ENCODE measurements at regions not wholly inside any gene's neighbourhood (a gene's known extent, or its start where the extent isn't known, plus 50 kb on each side); places are given as distances from the start of the nearest gene placed in this dataset.

GRCh38 chr4:135718019-135718418 is 1516.4 kb upstream of the PABPC4L start:
- Histone ChIP-seq H3K4me1 (no peaks in the 10 kb centered on the region), H3K9ac (no peak overlapping the region), H3K9me3 (ENCODE audit: control insufficient read depth, low read length) (no peaks in the 10 kb centered on the region), H3K4me2 (ENCODE audit: low read length) (no peak overlapping the region), H3K36me3 (ENCODE audit: control insufficient read depth, insufficient read depth, low read length) (no peaks in the 10 kb centered on the region), H3K27me3 (ENCODE audit: control insufficient read depth, insufficient read depth, low read length) (no peaks in the 10 kb centered on the region), H2AFZ (no peak overlapping the region), H3K27ac (no peak overlapping the region), H3K79me2 (no peaks in the 10 kb centered on the region), H3K4me3 (ENCODE audit: low read depth, low read length) (no peak overlapping the region)
- TF ChIP-seq CTCF (IDR thresholded peaks at IDR 0.05) = no peak

GRCh38 chr4:135705343-135705742 is 1503.8 kb upstream of the PABPC4L start:
- no peak for TF ChIP-seq CTCF (IDR thresholded peaks at IDR 0.05)
- H2AFZ ChIP-seq = no peak overlapping the region
- no peak overlapping the region for H3K9ac ChIP-seq

GRCh38 chr4:135694066-135694465 is 1492.5 kb upstream of the PABPC4L start:
- H3K9me3 ChIP-seq (ENCODE audit: control insufficient read depth, low read length) = no peaks in the 10 kb centered on the region
- H3K4me2 ChIP-seq (ENCODE audit: low read length) = no peak overlapping the region
- no peak overlapping the region for H3K27ac ChIP-seq
- H3K4me3 ChIP-seq (ENCODE audit: low read depth, low read length) = no peak overlapping the region
- TF ChIP-seq CTCF (IDR thresholded peaks at IDR 0.05) = no peak
- H3K27me3 ChIP-seq (ENCODE audit: control insufficient read depth, insufficient read depth, low read length) = no peaks in the 10 kb centered on the region
- no peaks in the 10 kb centered on the region for H3K4me1 ChIP-seq
- H3K79me2 ChIP-seq = no peaks in the 10 kb centered on the region
- H2AFZ ChIP-seq = no peak overlapping the region
- no peaks in the 10 kb centered on the region for H3K36me3 ChIP-seq (ENCODE audit: control insufficient read depth, insufficient read depth, low read length)
- no peak overlapping the region for H3K9ac ChIP-seq

More at GRCh38 chr4:135705343-135705742, 1503.8 kb upstream of the PABPC4L start:
- no peak overlapping the region for H3K27ac ChIP-seq
- no peaks in the 10 kb centered on the region for H3K9me3 ChIP-seq (ENCODE audit: control insufficient read depth, low read length)
- H3K27me3 ChIP-seq (ENCODE audit: control insufficient read depth, insufficient read depth, low read length) = no peaks in the 10 kb centered on the region
- H3K4me1 ChIP-seq = no peaks in the 10 kb centered on the region
- no peak overlapping the region for H3K4me2 ChIP-seq (ENCODE audit: low read length)
- H3K79me2 ChIP-seq = no peaks in the 10 kb centered on the region
- no peaks in the 10 kb centered on the region for H3K36me3 ChIP-seq (ENCODE audit: control insufficient read depth, insufficient read depth, low read length)
- H3K4me3 ChIP-seq (ENCODE audit: low read depth, low read length) = no peak overlapping the region

- Histone ChIP-seq H3K4me2 (ENCODE audit: low read length) (no peak overlapping the region), H3K4me3 (ENCODE audit: low read depth, low read length) (no peak overlapping the region), H3K9ac (no peak overlapping the region), H3K27ac (no peak overlapping the region), H3K9me3 (ENCODE audit: control insufficient read depth, low read length) (no peaks in the 10 kb centered on the region), H2AFZ (no peak overlapping the region), H3K79me2 (no peaks in the 10 kb centered on the region), H3K4me1 (no peaks in the 10 kb centered on the region), H3K36me3 (ENCODE audit: control insufficient read depth, insufficient read depth, low read length) (no peaks in the 10 kb centered on the region), H3K27me3 (ENCODE audit: control insufficient read depth, insufficient read depth, low read length) (no peaks in the 10 kb centered on the region)
- no peak for TF ChIP-seq CTCF (IDR thresholded peaks at IDR 0.05)
These were observed 1482.4 kb upstream of the PABPC4L start for GRCh38 chr4:135684001-135684400.

- H3K4me3 ChIP-seq (ENCODE audit: low read depth, low read length) = no peak overlapping the region
- H3K79me2 ChIP-seq = no peaks in the 10 kb centered on the region
- H3K27ac ChIP-seq = no peak overlapping the region
- no peak overlapping the region for H3K9ac ChIP-seq
- no peaks in the 10 kb centered on the region for H3K9me3 ChIP-seq (ENCODE audit: control insufficient read depth, low read length)
- no peaks in the 10 kb centered on the region for H3K4me1 ChIP-seq
- H3K4me2 ChIP-seq (ENCODE audit: low read length) = no peak overlapping the region
- TF ChIP-seq CTCF (IDR thresholded peaks at IDR 0.05) = no peak
- H3K27me3 ChIP-seq (ENCODE audit: control insufficient read depth, insufficient read depth, low read length) = no peaks in the 10 kb centered on the region
- H3K36me3 ChIP-seq (ENCODE audit: control insufficient read depth, insufficient read depth, low read length) = no peaks in the 10 kb centered on the region
- no peak overlapping the region for H2AFZ ChIP-seq
These were observed 1470.6 kb upstream of the PABPC4L start for GRCh38 chr4:135672202-135672601.

All from parathyroid adenoma (tissue), 2 donors.